Upper lobe of right lung (tissue), 1 donor: ENCODE measurements at regions not wholly inside any gene's neighbourhood (a gene's known extent, or its start where the extent isn't known, plus 50 kb on each side); places are given as distances from the start of the nearest gene placed in this dataset.

Experiments
- ATAC-seq: fragments of 200-7000 bp; cut with Tn5 transposase; one replicate; pipeline ENCODE4 v1.9.1; 2020; ENCODE audit warnings: mild to moderate bottlenecking, moderate library complexity
- DNase-seq: peaks from one replicate; pipeline ENCODE4 v3.0.0-alpha.2; 2020
- H3K27ac ChIP-seq: fragments of 200-600 bp; one replicate; pipeline ENCODE4 v1.8.0; 2022
- H3K27me3 ChIP-seq: fragments of 200-600 bp; one replicate; pipeline ENCODE4 v1.8.0; 2022; ENCODE audit warnings: mild to moderate bottlenecking
- H3K36me3 ChIP-seq: fragments of 200-600 bp; one replicate; pipeline ENCODE4 v1.8.0; 2022
- H3K4me1 ChIP-seq: fragments of 200-600 bp; one replicate; pipeline ENCODE4 v1.8.0; 2022
- H3K4me3 ChIP-seq: fragments of 200-600 bp; one replicate; pipeline ENCODE4 v1.8.0; 2022; ENCODE audit warnings: mild to moderate bottlenecking
- H3K9me3 ChIP-seq: fragments of 200-600 bp; one replicate; pipeline ENCODE4 v1.8.0; 2022
- CTCF ChIP-seq: fragments of 200-600 bp; IDR thresholded peaks from one replicate; pipeline ENCODE4 v1.8.0; 2022; ENCODE audit warnings: antibody characterized with exemption
- intact Hi-C: fragments of 100-400 bp; cut with DNase I; formaldehyde crosslinking; loops from one replicate; pipeline ENCODE4 v1.11.0; 2022
- donor health status: DM: no; HTN: yes; CAD: no; lungs with severe emphysema.

- no peak overlapping the region for H3K4me3 ChIP-seq
- no peaks in the 10 kb centered on the region for H3K9me3 ChIP-seq
- peaks cover 18% of the 10 kb centered on the region for H3K4me1 ChIP-seq
- DNase-seq (no peak), ATAC-seq (no peak)
- H3K36me3 ChIP-seq, result no peaks in the 10 kb centered on the region
- TF ChIP-seq CTCF, result no peak
- no peak overlapping the region for H3K27ac ChIP-seq
- no peaks in the 10 kb centered on the region for H3K27me3 ChIP-seq
- intact Hi-C loops, result no loop called here
Measured at GRCh38 chr2:48114256-48114655, 200.2 kb upstream of the FOXN2 start.

- H3K4me1 ChIP-seq, result peaks cover 16% of the 10 kb centered on the region
- H3K9me3 ChIP-seq, result no peaks in the 10 kb centered on the region
- H3K36me3 ChIP-seq, result no peaks in the 10 kb centered on the region
- H3K27me3 ChIP-seq, result no peaks in the 10 kb centered on the region
- TF ChIP-seq CTCF, result no peak
- intact Hi-C loops, result no loop called here
- DNase-seq, result no peak
- no peak overlapping the region for H3K4me3 ChIP-seq
- H3K27ac ChIP-seq, result no peak overlapping the region
- no peak for ATAC-seq
Measured at GRCh38 chr2:48116497-48116896, 198.0 kb upstream of the FOXN2 start.

- intact Hi-C loops, result no loop called here
- Histone ChIP-seq H3K27me3 (no peaks in the 10 kb centered on the region), H3K4me1 (no peaks in the 10 kb centered on the region), H3K9me3 (no peaks in the 10 kb centered on the region), H3K27ac (no peak overlapping the region), H3K4me3 (no peak overlapping the region), H3K36me3 (no peaks in the 10 kb centered on the region)
- DNase-seq (no peak), ATAC-seq (no peak)
- TF ChIP-seq CTCF, result no peak
Measured at GRCh38 chr2:48118895-48119294, 195.6 kb upstream of the FOXN2 start.

GRCh38 chr2:48120112-48120511 is 194.4 kb upstream of the FOXN2 start:
- Histone ChIP-seq H3K27me3 (no peaks in the 10 kb centered on the region), H3K9me3 (no peaks in the 10 kb centered on the region), H3K36me3 (no peaks in the 10 kb centered on the region), H3K27ac (no peak overlapping the region), H3K4me1 (no peaks in the 10 kb centered on the region), H3K4me3 (no peak overlapping the region)
- no peak for ATAC-seq
- intact Hi-C loops, result no loop called here
- TF ChIP-seq CTCF, result no peak
- DNase-seq, result no peak

GRCh38 chr2:48120759-48121242 is 193.7 kb upstream of the FOXN2 start:
- no peaks in the 10 kb centered on the region for H3K9me3 ChIP-seq
- ATAC-seq, result peak; percentile 82
- no peak for TF ChIP-seq CTCF
- H3K36me3 ChIP-seq, result no peaks in the 10 kb centered on the region
- intact Hi-C loops, result no loop called here
- H3K4me3 ChIP-seq, result no peak overlapping the region
- H3K27ac ChIP-seq, result no peak overlapping the region
- no peak for DNase-seq
- no peaks in the 10 kb centered on the region for H3K27me3 ChIP-seq
- H3K4me1 ChIP-seq, result no peaks in the 10 kb centered on the region

- Histone ChIP-seq H3K4me1 (no peaks in the 10 kb centered on the region), H3K9me3 (no peaks in the 10 kb centered on the region), H3K27ac (no peak overlapping the region), H3K27me3 (no peaks in the 10 kb centered on the region), H3K4me3 (no peak overlapping the region), H3K36me3 (no peaks in the 10 kb centered on the region)
- TF ChIP-seq CTCF, result no peak
- intact Hi-C loops, result no loop called here
- no peak for ATAC-seq
- no peak for DNase-seq
Measured at GRCh38 chr2:48122166-48122565, 192.3 kb upstream of the FOXN2 start.
